ENCODE measurements at regions not wholly inside any gene's neighbourhood (a gene's known extent, or its start where the extent isn't known, plus 50 kb on each side); places are given as distances from the start of the nearest gene placed in this dataset.

GRCh38 chr12:74885775-74886174 is 323.9 kb downstream of the KCNC2 start:
- DNase-seq (no peak), ATAC-seq (replicated peaks) (no peak)
- Mint-ChIP-seq H3K36me3 (ENCODE audit: insufficient read depth) (no peaks in the 10 kb centered on the region), H3K9me3 (peaks cover 0 to 6% of the 10 kb centered on the region in 2 donors), H3K27ac (no peak overlapping the region), H3K4me3 (no peak overlapping the region), H3K4me1 (ENCODE audit: low read depth in 2 of 2) (peaks cover 4 to 7% of the 10 kb centered on the region in 2 donors), H3K27me3 (no peaks in the 10 kb centered on the region)

- no peak for ATAC-seq (replicated peaks)
- no peaks in the 10 kb centered on the region for H3K36me3 Mint-ChIP-seq (ENCODE audit: insufficient read depth)
Measured at GRCh38 chr12:74889073-74889472, 320.6 kb downstream of the KCNC2 start.

DNA sequence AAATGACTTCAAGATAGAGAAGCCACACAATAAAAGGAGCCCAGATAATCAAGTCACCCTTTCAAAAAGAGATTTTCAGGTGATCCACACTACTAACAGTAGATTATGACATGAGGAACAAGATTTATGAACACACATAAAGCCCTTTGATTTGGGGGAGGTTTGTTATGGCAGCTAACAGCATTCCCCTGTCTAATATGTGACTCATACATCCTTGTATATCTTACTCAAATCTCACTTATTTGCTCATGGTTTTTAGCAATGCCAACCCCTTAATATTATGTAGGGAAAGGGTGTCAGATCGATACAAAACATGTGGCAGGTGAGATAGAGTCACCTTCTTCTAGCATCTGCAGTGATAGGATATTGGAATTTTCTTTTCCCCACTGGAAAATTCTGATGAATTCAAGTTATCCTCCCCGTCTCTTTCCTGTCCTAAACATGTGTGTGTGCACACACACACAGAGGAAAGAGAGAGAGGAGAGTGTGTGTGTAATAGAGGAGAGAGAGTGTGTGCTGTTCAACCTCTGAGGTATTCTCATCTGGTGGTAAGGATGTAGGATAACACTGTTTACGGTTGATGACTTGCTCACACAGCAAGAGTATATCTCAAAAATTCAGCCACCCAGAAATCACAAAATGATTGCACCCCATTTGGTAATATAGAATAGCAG is 319.9 kb downstream of the KCNC2 start:
- H3K4me1 Mint-ChIP-seq (ENCODE audit: low read depth in 2 of 2) = peaks cover 4 to 7% of the 10 kb centered on the region in 2 donors
- no peaks in the 10 kb centered on the region for H3K36me3 Mint-ChIP-seq (ENCODE audit: insufficient read depth)
- no peaks in the 10 kb centered on the region for H3K27me3 Mint-ChIP-seq

More at GRCh38 chr12:74889073-74889472, 320.6 kb downstream of the KCNC2 start:
- DNase-seq = no peak
- H3K27me3 Mint-ChIP-seq = no peaks in the 10 kb centered on the region
- H3K4me1 Mint-ChIP-seq (ENCODE audit: low read depth in 2 of 2) = peaks cover 4 to 7% of the 10 kb centered on the region in 2 donors
- peaks cover 0 to 6% of the 10 kb centered on the region in 2 donors for H3K9me3 Mint-ChIP-seq
- H3K4me3 Mint-ChIP-seq = no peak overlapping the region
- H3K27ac Mint-ChIP-seq = no peak overlapping the region

DNA sequence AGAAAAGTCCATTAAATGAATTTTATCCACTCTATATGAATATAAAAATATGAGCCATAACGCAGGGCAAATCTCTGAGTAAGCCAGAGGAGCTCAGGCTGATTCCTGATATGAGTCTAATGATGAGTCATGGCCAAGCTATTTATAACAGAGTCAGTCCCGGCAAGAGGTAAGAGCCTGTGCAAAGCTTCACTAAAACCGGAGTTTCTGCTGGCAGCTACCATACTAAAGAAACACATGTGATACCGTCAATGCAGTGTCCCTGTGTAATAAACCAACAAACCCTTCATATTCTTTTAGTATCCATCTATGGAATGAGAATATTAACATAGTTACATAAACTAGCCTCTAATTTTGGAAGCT is 319.4 kb downstream of the KCNC2 start:
- peaks cover 0 to 6% of the 10 kb centered on the region in 2 donors for H3K9me3 Mint-ChIP-seq
- peaks cover 4 to 7% of the 10 kb centered on the region in 2 donors for H3K4me1 Mint-ChIP-seq (ENCODE audit: low read depth in 2 of 2)
- ATAC-seq (replicated peaks) = peak; percentile 66
- DNase-seq = no peak
- no peak overlapping the region for H3K27ac Mint-ChIP-seq
- no peak overlapping the region for H3K4me3 Mint-ChIP-seq
- H3K27me3 Mint-ChIP-seq = no peaks in the 10 kb centered on the region
- H3K36me3 Mint-ChIP-seq (ENCODE audit: insufficient read depth) = no peaks in the 10 kb centered on the region

More for the DNA sequence above, 319.9 kb downstream of the KCNC2 start:
- ATAC-seq (replicated peaks) (peak; percentile 47), DNase-seq (no peak)
- Mint-ChIP-seq H3K4me3 (no peak overlapping the region), H3K9me3 (peaks cover 0 to 6% of the 10 kb centered on the region in 2 donors), H3K27ac (no peak overlapping the region)

DNA sequence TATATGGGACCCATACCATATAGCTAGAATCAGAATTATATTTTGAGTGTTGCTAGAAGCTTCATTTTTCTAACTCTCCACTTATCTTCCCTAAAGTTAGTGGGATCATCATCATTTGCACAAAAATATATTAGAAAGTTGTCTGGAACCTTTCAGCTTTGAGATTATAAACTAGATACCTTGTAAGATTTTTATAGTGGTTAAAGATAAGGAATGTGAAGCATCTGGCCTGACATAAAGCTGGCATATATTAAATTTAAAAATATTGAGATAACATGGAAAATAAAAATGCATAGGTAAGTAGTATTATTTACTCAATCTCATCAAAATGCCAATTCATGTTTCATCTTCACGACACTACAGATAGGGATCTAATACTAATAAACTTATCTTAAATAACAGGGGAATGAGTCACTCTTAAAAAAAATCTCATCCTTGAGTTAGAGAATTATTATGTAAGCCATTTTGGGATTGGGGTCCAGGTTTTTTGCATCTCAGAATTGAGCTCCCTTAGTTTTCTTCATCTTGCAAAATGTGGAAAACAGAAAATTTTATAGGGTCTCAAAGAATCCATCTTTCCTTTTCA is 318.5 kb downstream of the KCNC2 start:
- peaks cover 4 to 7% of the 10 kb centered on the region in 2 donors for H3K4me1 Mint-ChIP-seq (ENCODE audit: low read depth in 2 of 2)
- H3K4me3 Mint-ChIP-seq = no peak overlapping the region
- H3K36me3 Mint-ChIP-seq (ENCODE audit: insufficient read depth) = no peaks in the 10 kb centered on the region
- H3K27me3 Mint-ChIP-seq = no peaks in the 10 kb centered on the region
- H3K9me3 Mint-ChIP-seq = peaks cover 0 to 6% of the 10 kb centered on the region in 2 donors
- H3K27ac Mint-ChIP-seq = peak overlapping the region in 1 of 2 donors; percentile 6
- ATAC-seq (replicated peaks) (no peak), DNase-seq (no peak)

DNA sequence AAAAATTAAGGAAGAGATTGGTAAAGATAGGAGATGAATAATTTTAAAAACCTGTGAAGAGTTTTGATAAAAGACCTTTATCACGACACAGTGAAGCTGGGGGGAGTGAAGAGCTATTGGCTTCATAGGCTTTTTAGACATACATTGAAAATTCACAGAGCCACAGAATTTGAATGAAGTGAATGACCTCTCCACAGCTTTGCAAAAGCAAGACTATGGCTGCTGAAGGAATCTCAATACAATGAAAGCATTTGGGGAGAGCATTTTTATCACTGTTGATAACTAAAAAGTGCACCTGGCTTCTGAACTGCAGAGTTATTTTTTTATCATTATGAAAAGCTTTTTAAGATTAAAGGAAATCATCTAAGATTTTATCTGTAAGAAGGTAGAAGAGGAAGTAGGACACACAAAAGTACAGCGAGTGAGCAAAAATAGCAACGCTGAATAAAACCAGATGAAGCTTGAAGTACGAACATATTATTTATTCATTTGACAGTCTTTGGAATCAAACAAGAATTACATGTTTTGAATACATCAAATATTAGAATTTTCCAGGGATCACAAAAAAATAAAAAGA is 317.5 kb downstream of the KCNC2 start:
- DNase-seq = no peak
- Mint-ChIP-seq H3K36me3 (ENCODE audit: insufficient read depth) (no peaks in the 10 kb centered on the region), H3K4me3 (peak overlapping the region; percentile 24 to 26), H3K9me3 (peaks cover 0 to 6% of the 10 kb centered on the region in 2 donors), H3K4me1 (ENCODE audit: low read depth in 2 of 2) (peaks cover 4 to 7% of the 10 kb centered on the region in 2 donors), H3K27me3 (no peaks in the 10 kb centered on the region), H3K27ac (no peak overlapping the region)
- no peak for ATAC-seq (replicated peaks)

DNA sequence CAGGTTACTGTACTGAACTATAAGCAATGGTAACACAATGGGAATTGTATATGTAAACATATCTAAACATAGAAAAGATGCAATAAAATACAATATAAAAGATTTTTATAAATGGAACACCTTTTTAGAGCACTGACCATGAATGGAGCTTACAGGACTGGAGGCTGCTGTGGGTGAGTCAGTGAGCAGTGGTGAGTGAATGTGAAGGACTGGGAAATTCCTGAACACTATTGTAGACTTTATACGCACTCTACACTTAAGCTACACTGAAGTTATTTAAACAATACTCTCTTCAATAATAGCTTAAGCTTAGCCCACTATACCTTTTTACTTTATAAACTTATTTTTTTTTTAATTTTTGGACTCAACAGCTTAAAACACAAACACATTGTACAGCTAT is 313.5 kb downstream of the KCNC2 start:
- Mint-ChIP-seq H3K4me3 (no peak overlapping the region), H3K36me3 (ENCODE audit: insufficient read depth) (no peaks in the 10 kb centered on the region), H3K9me3 (no peaks in the 10 kb centered on the region), H3K27me3 (no peaks in the 10 kb centered on the region), H3K27ac (no peak overlapping the region), H3K4me1 (ENCODE audit: low read depth in 2 of 2) (peaks cover 0 to 2% of the 10 kb centered on the region in 2 donors)
- ATAC-seq (replicated peaks) = no peak
- no peak for DNase-seq

DNA sequence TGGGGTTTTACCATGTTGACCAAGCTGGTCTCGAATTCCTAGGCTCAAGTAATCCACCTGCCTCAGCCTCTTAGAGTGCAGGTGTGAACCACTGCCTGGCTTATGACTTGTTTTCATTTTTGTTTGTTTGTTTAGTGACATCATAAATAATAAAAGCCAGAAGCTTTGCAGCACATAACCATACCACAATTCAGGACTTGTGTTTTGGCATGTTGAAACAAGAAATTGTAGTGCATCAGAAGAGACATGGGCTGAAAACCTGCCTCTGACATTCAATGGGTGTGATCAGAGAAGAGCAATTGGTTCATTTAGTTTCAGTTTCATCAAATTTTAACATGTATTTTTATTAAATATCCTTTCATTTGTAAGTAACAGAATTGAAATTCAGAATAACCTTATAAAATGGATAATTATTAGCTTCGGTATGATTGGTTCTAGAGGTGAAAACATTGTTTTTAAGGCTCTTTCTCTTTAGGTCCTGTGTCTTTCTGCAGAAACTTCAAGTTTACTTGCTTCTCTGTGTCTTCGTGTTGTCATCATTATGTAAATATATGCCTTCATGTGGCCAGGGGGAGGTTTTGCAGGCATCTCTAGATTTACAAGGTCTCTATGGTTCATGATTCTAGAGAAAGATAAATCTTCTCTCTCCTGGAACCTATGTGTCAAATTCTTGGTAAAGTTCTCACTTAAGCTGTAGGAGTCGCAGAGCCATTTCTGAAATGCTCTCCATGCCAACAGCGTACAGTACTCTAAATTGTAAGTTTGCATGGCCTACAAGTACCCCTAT is 312.0 kb downstream of the KCNC2 start:
- ATAC-seq (replicated peaks) (peak; percentile 39), DNase-seq (no peak)
- Mint-ChIP-seq H3K9me3 (no peaks in the 10 kb centered on the region), H3K27ac (peak overlapping the region in 1 of 2 donors; percentile 61), H3K4me3 (peak overlapping the region; percentile 43 to 44), H3K27me3 (no peaks in the 10 kb centered on the region), H3K4me1 (ENCODE audit: low read depth in 2 of 2) (peaks cover 0 to 2% of the 10 kb centered on the region in 2 donors), H3K36me3 (ENCODE audit: insufficient read depth) (no peaks in the 10 kb centered on the region)

DNA sequence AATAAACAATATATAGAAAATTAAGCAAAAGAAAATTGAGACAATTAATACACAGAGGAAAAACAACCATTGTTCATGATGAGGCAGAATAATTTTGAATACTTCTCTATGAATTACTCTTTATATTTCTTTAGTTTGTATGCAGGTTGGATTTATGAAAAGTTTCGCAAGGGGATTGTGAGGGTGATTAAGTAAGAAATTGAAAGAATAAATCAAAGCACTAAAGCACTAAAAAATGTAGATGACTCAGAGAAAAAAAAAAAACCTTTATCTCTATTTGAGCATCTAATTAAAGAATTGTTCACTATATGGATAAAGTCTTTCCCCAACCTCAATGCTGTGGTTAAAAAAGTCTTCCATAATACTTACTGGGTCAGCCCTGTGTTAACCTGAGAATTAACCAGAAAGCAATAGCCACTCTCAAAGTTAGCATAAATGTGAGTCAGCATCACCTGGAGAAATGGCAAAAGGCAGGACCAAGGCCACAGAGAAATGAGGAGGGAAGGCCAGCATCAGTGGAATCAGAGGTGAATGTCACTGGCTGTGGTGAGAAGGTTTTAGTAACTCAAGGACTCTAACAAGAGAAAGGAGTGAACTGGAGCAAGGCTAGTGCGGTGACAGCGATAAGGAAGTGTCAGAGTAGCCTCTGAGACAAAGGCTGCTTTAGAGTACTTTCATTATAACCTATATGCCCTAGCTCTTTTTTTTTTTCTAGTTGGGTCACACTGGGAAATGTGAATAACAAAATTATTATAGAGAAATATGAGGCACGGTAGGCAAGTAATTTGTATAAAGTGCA is 310.4 kb downstream of the KCNC2 start:
- Mint-ChIP-seq H3K27me3 (no peaks in the 10 kb centered on the region), H3K36me3 (ENCODE audit: insufficient read depth) (no peaks in the 10 kb centered on the region), H3K4me1 (ENCODE audit: low read depth in 2 of 2) (peaks cover 0 to 2% of the 10 kb centered on the region in 2 donors), H3K9me3 (no peaks in the 10 kb centered on the region), H3K27ac (no peak overlapping the region), H3K4me3 (peak overlapping the region; percentile 13 to 15)
- DNase-seq (no peak), ATAC-seq (replicated peaks) (peak; percentile 36)

GRCh38 chr12:74900232-74900631 is 309.4 kb downstream of the KCNC2 start:
- no peaks in the 10 kb centered on the region for H3K27me3 Mint-ChIP-seq
- peak overlapping the region in 1 of 2 donors; percentile 61 for H3K27ac Mint-ChIP-seq
- no peaks in the 10 kb centered on the region for H3K9me3 Mint-ChIP-seq
- ATAC-seq (replicated peaks) (peak; percentile 83), DNase-seq (no peak)
- H3K4me1 Mint-ChIP-seq (ENCODE audit: low read depth in 2 of 2) = peaks cover 0 to 2% of the 10 kb centered on the region in 2 donors
- no peaks in the 10 kb centered on the region for H3K36me3 Mint-ChIP-seq (ENCODE audit: insufficient read depth)
- H3K4me3 Mint-ChIP-seq = no peak overlapping the region

- H3K36me3 Mint-ChIP-seq (ENCODE audit: insufficient read depth) = no peaks in the 10 kb centered on the region
- H3K4me1 Mint-ChIP-seq (ENCODE audit: low read depth in 2 of 2) = peaks cover 0 to 2% of the 10 kb centered on the region in 2 donors
- H3K27me3 Mint-ChIP-seq = no peaks in the 10 kb centered on the region
- H3K9me3 Mint-ChIP-seq = no peaks in the 10 kb centered on the region
- H3K27ac Mint-ChIP-seq = no peak overlapping the region
- no peak overlapping the region for H3K4me3 Mint-ChIP-seq
- DNase-seq = no peak
- no peak for ATAC-seq (replicated peaks)
Measured at GRCh38 chr12:74903522-74903921, 306.1 kb downstream of the KCNC2 start.

DNA sequence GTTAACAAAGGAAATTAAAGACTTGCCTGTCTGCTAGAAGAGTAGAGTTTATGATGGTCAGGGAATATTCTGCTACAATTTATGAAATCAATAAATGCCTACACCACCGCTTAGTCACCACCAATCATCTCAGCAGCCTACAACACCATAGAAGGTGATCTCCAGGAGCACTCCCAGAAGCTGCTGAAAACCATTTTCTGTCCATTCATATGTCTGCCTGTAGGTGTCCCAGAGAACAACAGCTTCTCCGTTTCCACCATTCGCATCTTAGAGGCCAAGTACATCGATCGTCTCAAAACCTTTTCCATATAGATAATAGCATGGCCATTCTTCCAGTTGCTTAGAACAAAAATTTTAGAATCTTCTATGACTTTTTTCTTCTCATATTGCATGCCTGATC is 303.4 kb downstream of the KCNC2 start:
- H3K9me3 Mint-ChIP-seq = no peaks in the 10 kb centered on the region
- ATAC-seq (replicated peaks) (no peak), DNase-seq (no peak)
- H3K4me3 Mint-ChIP-seq = no peak overlapping the region
- no peaks in the 10 kb centered on the region for H3K36me3 Mint-ChIP-seq (ENCODE audit: insufficient read depth)
- no peaks in the 10 kb centered on the region for H3K27me3 Mint-ChIP-seq
- no peaks in the 10 kb centered on the region for H3K4me1 Mint-ChIP-seq (ENCODE audit: low read depth in 2 of 2)
- no peak overlapping the region for H3K27ac Mint-ChIP-seq

- Mint-ChIP-seq H3K27me3 (no peaks in the 10 kb centered on the region), H3K4me3 (no peak overlapping the region), H3K4me1 (ENCODE audit: low read depth in 2 of 2) (no peaks in the 10 kb centered on the region), H3K27ac (no peak overlapping the region), H3K9me3 (no peaks in the 10 kb centered on the region), H3K36me3 (ENCODE audit: insufficient read depth) (no peaks in the 10 kb centered on the region)
- DNase-seq (no peak), ATAC-seq (replicated peaks) (no peak)
Measured at GRCh38 chr12:74910831-74911230, 298.8 kb downstream of the KCNC2 start.

Data from effector memory CD8-positive, alpha-beta T cell (primary cell).